Erythroblast (primary cell): ENCODE measurements at regions not wholly inside any gene's neighbourhood (a gene's known extent, or its start where the extent isn't known, plus 50 kb on each side); places are given as distances from the start of the nearest gene placed in this dataset.

Experiments
- GATA1 ChIP-seq: IDR thresholded peaks from 2 replicates; pipeline ENCODE4 v1.6.1; 2011; ENCODE audit warnings: low read depth, mild to moderate bottlenecking, control low read depth, low read length, moderate library complexity
- POLR2A ChIP-seq: IDR thresholded peaks from 2 replicates; pipeline ENCODE4 v1.6.1; 2011; ENCODE audit warnings: mild to moderate bottlenecking, low read length

GRCh38 chr12:34403706-34404376 is 381.5 kb downstream of the ALG10 start:
- TF ChIP-seq POLR2A (no peak), GATA1 (no peak)
